Stimulated activated CD8-positive, alpha-beta memory T cell treated with anti-CD3 and anti-CD28 coated beads, Interleukin-15, amount 100 ng/mL, for 48 hours (primary cell): ENCODE measurements at regions not wholly inside any gene's neighbourhood (a gene's known extent, or its start where the extent isn't known, plus 50 kb on each side); places are given as distances from the start of the nearest gene placed in this dataset.
"Not testable (repeated sequence)": the region's sequence is repeated elsewhere in the genome, so short reads cannot be mapped to it uniquely, and the experiment has no call there.

Experiments
- DNase-seq, 2 donors: peaks; one replicate each; pipeline ENCODE4 v3.0.0-alpha.2; 2020; ENCODE audit warnings: low read depth in 2 of 2

GRCh38 chr3:118151164-118151563 is 883.5 kb downstream of the IGSF11 start:
- DNase-seq, result no peak

- DNase-seq, result not testable (repeated sequence)
Measured at GRCh38 chr3:118162627-118163588, 871.7 kb downstream of the IGSF11 start.

DNA sequence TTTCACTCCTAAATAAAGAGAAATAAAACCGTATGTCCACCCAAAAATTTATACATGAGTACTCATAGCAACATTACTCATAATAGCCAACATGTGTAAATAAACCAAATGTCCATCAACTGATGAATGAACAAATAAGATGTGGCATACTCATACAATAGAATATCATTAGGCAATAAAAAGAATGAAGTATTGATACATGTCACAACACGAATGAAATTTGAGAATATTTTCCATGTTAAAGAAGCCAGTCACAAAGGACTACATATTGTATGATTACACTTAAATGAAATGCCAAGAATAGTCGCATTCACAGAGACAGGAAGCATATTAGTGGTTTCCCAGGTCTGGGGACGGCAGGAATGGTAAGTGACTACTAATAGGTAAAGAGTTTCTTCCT is 869.2 kb downstream of the IGSF11 start:
- no peak for DNase-seq

GRCh38 chr3:118167571-118167970 is 867.1 kb downstream of the IGSF11 start:
- DNase-seq, result no peak

DNA sequence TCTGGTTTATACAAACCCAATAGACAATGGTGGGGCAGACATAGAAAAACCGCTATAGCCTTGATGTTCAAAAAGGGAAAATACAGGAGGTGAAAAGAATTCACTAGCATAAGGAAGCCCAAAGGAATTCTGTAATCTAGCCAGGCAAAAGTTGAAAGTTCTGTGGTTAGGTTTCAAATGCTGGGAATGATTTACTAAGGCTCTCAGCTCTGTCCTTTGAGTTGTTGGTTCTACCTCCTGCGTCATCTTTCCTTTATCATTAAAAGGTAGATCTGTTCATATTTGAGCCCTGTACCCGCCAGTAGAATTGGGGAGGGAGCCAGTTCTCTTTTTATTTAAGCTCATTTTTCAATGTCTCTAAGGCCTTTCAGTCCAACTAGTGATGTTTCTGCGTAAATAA is 866.5 kb downstream of the IGSF11 start:
- DNase-seq, result no peak

DNA sequence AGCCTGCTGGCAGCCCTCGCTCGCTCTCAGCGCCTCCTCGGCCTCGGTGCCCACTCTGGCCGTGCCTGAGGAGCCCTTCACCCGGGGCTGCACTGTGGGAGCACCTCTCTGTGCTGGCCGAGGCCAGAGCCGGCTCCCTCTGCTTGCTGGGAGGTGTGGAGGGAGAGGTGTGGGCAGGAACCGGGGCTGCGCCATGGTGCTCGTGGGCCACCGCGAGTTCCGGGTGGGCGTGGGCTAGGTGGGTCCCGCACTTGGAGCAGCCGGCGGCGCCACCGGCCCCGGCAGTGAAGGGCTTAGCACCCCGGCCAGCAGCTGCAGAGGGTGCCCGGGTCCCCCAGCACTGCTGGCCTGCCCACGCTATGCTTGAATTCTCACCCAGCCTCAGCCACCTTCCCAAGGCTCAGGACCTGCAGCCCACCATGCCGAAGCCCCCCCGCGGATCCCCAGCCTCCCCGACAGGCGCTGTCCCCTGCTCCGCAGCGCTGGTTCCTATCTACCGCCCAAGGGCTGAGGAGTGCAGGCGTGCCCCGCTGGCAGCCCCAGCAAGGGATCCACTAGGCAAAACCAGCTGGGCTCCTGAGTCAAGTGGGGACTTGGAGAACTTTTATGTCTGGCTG is 863.3 kb downstream of the IGSF11 start:
- DNase-seq, result no peak

DNA sequence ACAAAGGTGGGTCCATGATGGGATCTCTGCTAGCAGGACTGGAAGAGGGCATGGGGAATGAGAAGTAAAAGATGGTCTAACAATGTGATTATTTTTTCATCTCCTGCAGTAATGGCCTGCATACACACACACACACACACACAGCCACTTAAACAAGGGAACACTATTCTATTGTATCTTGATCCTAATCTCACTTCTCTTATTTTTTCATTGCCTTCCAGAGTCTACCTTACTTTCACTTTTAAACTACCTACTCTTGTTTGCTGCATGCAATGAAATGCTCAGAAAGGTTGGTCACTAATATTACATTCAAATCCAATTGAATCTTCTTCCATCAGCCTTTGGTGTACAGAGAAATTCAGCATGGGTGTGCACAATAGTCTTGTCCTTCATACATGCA is 853.8 kb downstream of the IGSF11 start:
- no peak for DNase-seq

DNA sequence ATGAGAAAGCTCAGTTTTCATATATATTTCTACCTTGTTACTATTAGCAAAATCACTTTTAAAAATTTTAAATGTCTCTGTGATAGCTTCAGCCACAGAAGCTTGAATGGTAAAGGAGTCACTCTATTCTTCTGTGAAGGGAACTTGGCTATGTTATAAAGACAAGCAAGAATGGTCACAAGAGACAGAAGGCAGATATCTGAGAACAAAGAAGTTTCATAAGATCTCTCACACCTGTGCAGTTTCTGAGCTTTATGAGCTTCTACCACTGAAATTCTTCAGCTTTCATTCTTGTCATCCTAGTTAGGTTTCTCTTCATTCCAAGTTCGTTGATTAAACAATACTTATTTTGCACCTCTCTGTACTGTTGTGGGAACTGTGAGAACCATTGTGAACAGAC is 853.4 kb downstream of the IGSF11 start:
- no peak for DNase-seq

DNA sequence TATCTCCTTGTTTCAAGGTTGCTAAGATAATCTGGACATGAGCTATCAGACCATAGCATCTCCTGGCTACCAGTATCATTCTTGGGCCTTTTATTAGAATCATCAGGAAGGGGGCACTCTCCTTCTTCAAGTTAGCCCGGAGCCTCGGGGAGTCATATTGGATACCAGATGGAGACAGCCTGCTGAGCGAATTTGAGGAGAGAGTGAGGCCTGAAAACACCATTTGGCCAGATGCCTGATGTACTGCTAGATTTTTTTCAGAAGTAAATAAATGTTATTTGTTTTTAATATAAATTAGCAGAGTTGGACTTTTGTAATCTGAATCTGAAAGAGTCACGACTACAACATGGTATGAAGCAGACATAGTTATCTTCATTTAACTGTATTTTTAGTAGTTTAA is 848.6 kb downstream of the IGSF11 start:
- DNase-seq, result no peak

GRCh38 chr3:118187221-118187620 is 847.4 kb downstream of the IGSF11 start:
- DNase-seq, result no peak

DNA sequence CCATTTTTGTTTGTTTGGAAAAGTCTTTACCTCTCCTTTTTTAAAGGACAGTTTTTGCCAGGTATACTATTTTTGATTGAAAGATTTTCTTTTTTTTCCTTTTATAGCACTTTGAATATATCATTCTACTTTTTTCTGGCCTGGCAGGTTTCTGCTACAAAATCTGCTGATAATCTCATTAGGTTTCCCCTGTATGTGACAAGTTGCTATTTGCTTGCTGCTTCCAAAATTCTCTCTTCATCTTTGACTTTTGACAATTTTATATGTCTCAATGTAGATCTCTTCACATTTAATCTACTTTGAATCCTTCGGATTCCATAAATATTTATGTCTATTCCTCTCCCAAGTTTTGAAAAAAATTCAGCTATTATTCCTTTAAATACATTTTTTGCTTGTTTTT is 838.5 kb downstream of the IGSF11 start:
- no peak for DNase-seq

DNA sequence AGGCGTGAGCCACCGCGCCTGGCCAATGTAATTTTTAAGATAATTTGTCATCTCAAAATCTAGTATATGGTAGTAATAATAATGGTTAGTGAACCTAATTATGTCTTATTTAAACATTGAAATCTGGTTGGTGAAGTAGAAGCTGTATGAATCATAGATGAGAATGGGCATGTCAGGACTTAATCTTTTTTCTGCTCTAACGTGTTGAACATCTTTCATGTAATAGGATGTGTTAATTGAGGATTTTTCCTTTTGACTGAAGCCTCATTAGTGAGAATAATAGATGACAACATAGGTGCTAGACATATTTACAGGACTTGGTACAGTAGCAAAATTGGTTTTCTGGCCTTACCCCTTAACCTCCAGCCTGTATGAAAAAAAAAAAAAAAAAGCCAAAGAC is 835.6 kb downstream of the IGSF11 start:
- DNase-seq, result no peak

DNA sequence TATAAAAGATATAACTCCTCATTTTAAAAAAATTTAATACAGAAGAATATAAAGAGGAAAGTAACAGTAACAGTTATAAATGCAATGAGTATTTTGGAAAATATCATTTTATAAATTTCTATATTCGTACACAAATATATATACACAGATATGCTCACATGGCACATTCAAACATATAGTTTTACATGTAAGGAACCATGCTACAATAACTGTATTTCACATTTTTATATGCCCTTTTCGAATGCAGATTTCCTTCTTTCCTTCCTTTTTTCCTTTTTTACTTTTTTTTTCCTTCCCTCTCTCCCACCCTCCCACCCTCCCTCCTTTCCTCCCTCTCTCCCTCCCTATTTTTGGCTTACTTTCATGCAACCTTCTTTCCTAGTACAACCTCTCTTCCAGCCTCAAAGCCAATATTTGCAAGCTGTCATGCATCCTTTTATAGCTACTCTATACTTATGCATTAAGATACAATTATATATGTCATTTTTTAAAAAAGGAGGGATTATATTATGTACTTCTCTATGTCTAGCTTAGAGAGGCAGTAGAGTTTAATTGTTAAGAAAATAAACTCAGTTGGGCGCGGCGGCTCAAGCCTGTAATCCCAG is 830.5 kb downstream of the IGSF11 start:
- DNase-seq, result no peak

- no peak for DNase-seq
Measured at GRCh38 chr3:118207271-118207670, 827.4 kb downstream of the IGSF11 start.

DNA sequence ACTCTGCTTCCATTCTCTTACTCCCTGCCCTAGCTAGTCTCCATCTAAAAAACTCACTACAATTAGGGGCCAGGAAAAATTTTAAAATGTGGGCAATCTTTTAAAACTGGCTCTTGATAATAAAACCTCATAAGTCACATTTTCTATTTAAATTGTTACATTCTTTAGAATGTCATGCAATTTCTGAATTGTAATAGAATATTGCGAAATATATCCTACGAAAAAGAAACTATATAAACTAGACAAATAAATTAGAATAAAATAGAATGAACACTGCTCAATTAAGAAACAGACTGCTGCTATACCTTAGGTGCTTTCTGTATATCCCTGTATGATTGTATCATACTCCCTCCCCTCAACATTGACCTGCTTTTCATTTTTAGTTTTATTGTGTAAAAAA is 826.0 kb downstream of the IGSF11 start:
- no peak for DNase-seq

DNA sequence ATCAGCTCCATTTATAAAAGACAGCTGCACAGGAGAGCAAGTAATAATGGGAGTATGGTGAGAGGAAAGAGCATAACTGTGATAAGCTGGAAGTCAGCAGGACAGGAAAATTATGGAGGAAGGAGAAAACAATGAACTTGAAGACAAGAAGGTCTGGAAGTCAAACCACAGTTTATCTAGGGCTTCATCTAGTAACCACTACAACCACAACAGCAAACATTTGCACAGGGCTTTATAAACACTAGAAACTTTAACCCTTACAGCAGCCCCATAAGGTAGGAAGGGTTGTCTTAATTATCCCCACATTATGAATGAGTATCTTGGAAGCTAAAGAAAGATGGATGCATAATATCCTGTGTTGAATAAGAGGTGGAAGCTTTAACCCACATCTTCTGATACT is 820.8 kb downstream of the IGSF11 start:
- DNase-seq, result no peak

DNA sequence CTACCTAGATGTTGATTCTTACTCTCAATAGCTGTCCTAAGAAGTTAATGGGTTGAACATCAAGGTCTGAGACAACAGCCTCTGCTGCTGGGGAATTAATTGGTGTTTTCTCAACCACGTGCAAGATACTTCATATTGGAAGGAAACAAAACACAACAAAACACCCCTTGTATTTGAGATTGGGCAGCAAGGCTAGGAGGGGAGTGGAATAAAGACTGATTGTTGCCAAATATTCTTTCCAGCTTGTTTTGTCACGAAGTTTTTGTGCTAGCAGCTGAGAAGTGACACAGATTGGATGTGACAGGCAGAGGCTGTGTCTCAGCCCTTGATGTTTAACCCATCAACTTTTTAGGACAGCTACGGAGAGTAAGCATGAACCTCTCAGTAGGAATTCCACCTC is 808.4 kb downstream of the IGSF11 start:
- DNase-seq, result no peak

DNA sequence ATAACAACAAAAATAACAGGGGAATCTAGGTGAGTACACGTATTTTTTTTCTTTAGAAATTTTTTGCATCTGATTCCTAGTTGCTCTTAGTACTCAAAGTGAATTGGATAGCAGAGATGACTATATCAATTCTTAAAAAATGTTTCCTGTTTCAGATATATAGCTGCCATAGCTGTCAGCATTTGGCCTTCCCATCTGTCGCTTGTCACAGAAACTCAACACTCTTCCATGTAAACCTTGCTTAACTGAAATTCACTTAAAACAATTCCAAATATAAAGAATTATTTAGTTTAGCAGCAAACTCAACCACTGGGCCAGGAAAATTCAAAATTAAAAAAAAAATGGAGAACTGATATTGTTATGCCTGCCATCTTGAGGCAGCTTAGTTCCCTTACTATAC is 807.5 kb downstream of the IGSF11 start:
- DNase-seq, result no peak

DNA sequence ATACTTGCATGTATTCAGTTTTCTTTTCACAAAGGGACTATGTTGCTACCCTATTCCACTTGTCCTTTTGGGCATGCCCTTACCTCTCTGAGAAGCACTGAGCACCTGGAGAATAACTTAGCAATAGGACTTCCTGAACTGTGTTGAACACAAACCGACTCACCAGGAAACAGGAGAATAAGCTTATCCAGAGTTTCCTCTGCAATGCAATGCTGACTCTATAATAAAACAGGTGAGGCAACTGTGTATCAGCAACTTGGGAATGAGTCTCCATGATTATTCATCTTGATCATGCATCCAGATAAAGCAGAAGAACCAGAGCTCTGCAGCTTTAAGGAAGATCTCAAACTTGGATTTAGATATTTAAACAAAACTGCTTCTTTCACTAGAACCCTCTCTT is 806.5 kb downstream of the IGSF11 start:
- DNase-seq, result no peak

GRCh38 chr3:118229196-118229595 is 805.5 kb downstream of the IGSF11 start:
- no peak for DNase-seq

DNA sequence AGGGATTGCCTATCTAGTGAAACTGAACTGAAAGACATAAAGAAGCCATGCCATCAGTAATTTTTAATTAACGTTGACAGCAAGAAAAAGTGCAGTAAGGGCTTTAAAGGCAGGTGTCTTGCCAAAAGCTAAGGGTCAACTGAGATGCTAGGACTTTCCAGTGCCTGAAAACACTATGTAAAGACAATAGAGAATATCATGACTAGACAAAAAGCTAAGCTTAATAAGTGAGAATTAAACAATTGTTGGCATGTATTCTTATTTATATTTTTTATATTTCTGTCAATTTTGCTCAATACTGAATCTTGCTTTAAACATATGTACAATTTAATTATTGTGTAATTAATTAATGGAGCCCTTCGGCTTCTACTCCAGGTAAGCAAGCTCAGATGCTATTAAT is 803.1 kb downstream of the IGSF11 start:
- no peak for DNase-seq

- DNase-seq, result no peak
Measured at GRCh38 chr3:118239253-118239652, 795.4 kb downstream of the IGSF11 start.

DNA sequence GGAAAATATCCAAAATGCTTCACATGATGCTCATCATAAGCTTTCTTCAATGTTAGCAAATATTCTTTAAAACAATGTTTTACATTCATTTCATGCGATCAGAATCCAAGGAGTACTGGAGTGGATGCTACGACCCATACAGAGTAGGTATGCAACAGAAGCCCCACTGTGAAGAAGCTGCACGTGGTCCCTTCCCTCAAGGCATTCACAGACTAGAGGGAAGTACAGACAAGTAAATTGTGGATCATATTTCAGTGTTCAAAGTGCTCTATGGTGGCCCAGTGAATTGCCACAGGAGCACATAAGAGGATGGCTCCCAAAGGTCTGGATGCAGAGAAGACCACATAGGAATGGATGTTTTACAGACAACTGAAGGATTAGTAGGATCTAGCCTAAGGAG is 789.9 kb downstream of the IGSF11 start:
- DNase-seq, result no peak
